ENCODE measurements at regions not wholly inside any gene's neighbourhood (a gene's known extent, or its start where the extent isn't known, plus 50 kb on each side); places are given as distances from the start of the nearest gene placed in this dataset.

- FAIRE-seq (no peak), ATAC-seq (no peak), DNase-seq (ENCODE audit: low spot score) (no peak)
- no peaks in the 10 kb centered on the region for H3K9me3 ChIP-seq (ENCODE audit: low read length)
- intact Hi-C loops (cut with micrococcal nuclease; ENCODE audit: unreplicated experiment) = no loop called here
- H3K27me3 ChIP-seq (ENCODE audit: control insufficient read depth in 1 of 2, insufficient read depth in 2 of 2, low read length in 2 of 2) = no peaks in the 10 kb centered on the region
- H3K36me3 ChIP-seq (replicated peaks in 1 of 2; ENCODE audit: control insufficient read depth in 1 of 2, insufficient read depth in 2 of 2, low read length in 2 of 2) = no peaks in the 10 kb centered on the region
- H3K4me3 ChIP-seq (replicated peaks in 1 of 3; ENCODE audit: insufficient read depth in 1 of 3, low read depth in 2 of 3, low read length in 3 of 3) = no peak overlapping the region
- no peak overlapping the region for H3K9ac ChIP-seq (ENCODE audit: insufficient read depth, low read depth, low read length)
- no peak for TF ChIP-seq ZNF382 (CRISPR knock-in tag; IDR thresholded peaks at IDR 0.05; ENCODE audit: borderline replicate concordance)
- TF ChIP-seq HNF1B (CRISPR knock-in tag; IDR thresholded peaks at IDR 0.05) = no peak
- TF ChIP-seq MIER2 (CRISPR knock-in tag; IDR thresholded peaks at IDR 0.05) = no peak
- TF ChIP-seq ZNF724P (CRISPR knock-in tag; IDR thresholded peaks at IDR 0.05; ENCODE audit: borderline replicate concordance) = no peak
- 25% methylated on average over 2 of the region's 2 CpGs for WGBS (ENCODE audit: low lambda C conversion rate)
- no peaks in the 10 kb centered on the region for H3K4me1 ChIP-seq (ENCODE audit: insufficient read depth, low read length)
- no peak overlapping the region for H3K27ac ChIP-seq (ENCODE audit: extremely low read length, insufficient read depth, low read length)
- ChIA-PET POLR2A (no interaction called here), CTCF (ENCODE audit: low intra/inter-chr PET ratio, low total read pairs) (no interaction called here)
- H2AFZ ChIP-seq (ENCODE audit: low read length) = no peak overlapping the region
- in situ Hi-C loops (cut with HindIII; ENCODE audit: extremely low pct_ligation_motif_present, low pct_unique_long_range_greater_than_20kb) = no loop called here
- no peak overlapping the region for H3K4me2 ChIP-seq (ENCODE audit: low read depth, low read length)
- BruUV-seq (replicated peaks) = no TSS peak
- no peaks in the 10 kb centered on the region for H3K79me2 ChIP-seq (ENCODE audit: insufficient read depth, low read length)
- H4K20me1 ChIP-seq (ENCODE audit: insufficient read depth, low read length) = no peaks in the 10 kb centered on the region
Observed at GRCh38 chr13:72314210-72314609, 413.2 kb downstream of the MZT1 start.

DNA sequence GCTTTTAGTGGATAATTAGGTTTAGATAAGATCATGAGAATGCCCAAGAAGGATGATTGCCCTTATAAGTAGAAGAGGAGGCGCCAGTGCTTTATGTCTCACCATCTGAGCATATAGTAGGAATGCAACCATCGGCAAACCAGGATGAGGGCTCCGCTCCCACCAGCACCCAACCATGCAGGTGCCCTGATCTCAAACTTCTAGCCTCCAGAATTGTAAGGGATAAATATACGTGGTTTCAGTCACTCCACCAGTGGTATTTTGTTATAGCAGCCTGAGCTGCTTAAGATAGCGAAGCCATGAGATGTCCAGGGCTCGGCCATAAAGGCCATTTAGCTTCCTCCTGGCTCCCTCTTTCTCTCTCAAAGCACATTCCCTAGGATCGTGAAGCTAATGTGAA is 413.9 kb downstream of the MZT1 start:
- H3K4me3 ChIP-seq (replicated peaks in 1 of 3; ENCODE audit: insufficient read depth in 1 of 3, low read depth in 2 of 3, low read length in 3 of 3) = no peak overlapping the region
- H3K4me2 ChIP-seq (ENCODE audit: low read depth, low read length) = no peak overlapping the region
- no peak overlapping the region for H3K9ac ChIP-seq (ENCODE audit: insufficient read depth, low read depth, low read length)
- H3K27ac ChIP-seq (ENCODE audit: extremely low read length, insufficient read depth, low read length) = no peak overlapping the region
- H2AFZ ChIP-seq (ENCODE audit: low read length) = no peak overlapping the region
- no peaks in the 10 kb centered on the region for H3K4me1 ChIP-seq (ENCODE audit: insufficient read depth, low read length)
- no peaks in the 10 kb centered on the region for H3K36me3 ChIP-seq (replicated peaks in 1 of 2; ENCODE audit: control insufficient read depth in 1 of 2, insufficient read depth in 2 of 2, low read length in 2 of 2)
- FAIRE-seq = no peak
- TF ChIP-seq ZUFSP (CRISPR knock-in tag; IDR thresholded peaks at IDR 0.05; ENCODE audit: borderline replicate concordance) = no peak
- TF ChIP-seq ZNF788 (CRISPR knock-in tag; IDR thresholded peaks at IDR 0.05; ENCODE audit: borderline replicate concordance) = no peak
- no peak for TF ChIP-seq ZNF460 (CRISPR knock-in tag; IDR thresholded peaks at IDR 0.05; ENCODE audit: borderline replicate concordance)
- TF ChIP-seq ZNF484 (CRISPR knock-in tag; IDR thresholded peaks at IDR 0.05; ENCODE audit: borderline replicate concordance, low read depth) = no peak
- TF ChIP-seq NFYB (CRISPR knock-in tag; IDR thresholded peaks at IDR 0.05) = no peak
- TF ChIP-seq ZNF564 (CRISPR knock-in tag; IDR thresholded peaks at IDR 0.05) = no peak
- TF ChIP-seq PHF8 (CRISPR knock-in tag; IDR thresholded peaks at IDR 0.05) = no peak
- no peak for TF ChIP-seq ZNF230 (CRISPR knock-in tag; IDR thresholded peaks at IDR 0.05)
- TF ChIP-seq ZFP1 (CRISPR knock-in tag; IDR thresholded peaks at IDR 0.05) = no peak
- no peak for TF ChIP-seq RXRA (CRISPR knock-in tag; IDR thresholded peaks at IDR 0.05)
- in situ Hi-C loops (cut with HindIII; ENCODE audit: extremely low pct_ligation_motif_present, low pct_unique_long_range_greater_than_20kb) = no loop called here
- H3K79me2 ChIP-seq (ENCODE audit: insufficient read depth, low read length) = no peaks in the 10 kb centered on the region
- no peak for DNase-seq (ENCODE audit: low spot score)
- ChIA-PET POLR2A (no interaction called here), CTCF (ENCODE audit: low intra/inter-chr PET ratio, low total read pairs) (no interaction called here)
- no peaks in the 10 kb centered on the region for H3K9me3 ChIP-seq (ENCODE audit: low read length)
- 29% methylated on average over 5 of the region's 7 CpGs for WGBS (ENCODE audit: low lambda C conversion rate)
- H4K20me1 ChIP-seq (ENCODE audit: insufficient read depth, low read length) = no peaks in the 10 kb centered on the region
- no peak for ATAC-seq
- no peaks in the 10 kb centered on the region for H3K27me3 ChIP-seq (ENCODE audit: control insufficient read depth in 1 of 2, insufficient read depth in 2 of 2, low read length in 2 of 2)
- intact Hi-C loops (cut with micrococcal nuclease; ENCODE audit: unreplicated experiment) = no loop called here
- BruUV-seq (replicated peaks) = no TSS peak
